ENCODE measurements at regions not wholly inside any gene's neighbourhood (a gene's known extent, or its start where the extent isn't known, plus 50 kb on each side); places are given as distances from the start of the nearest gene placed in this dataset.

- TF ChIP-seq CTCF (IDR thresholded peaks at IDR 0.05; ENCODE audit: low read length) (no peak), EZH2 (IDR thresholded peaks at IDR 0.05; ENCODE audit: borderline replicate concordance, low read length) (no peak)
Observed at GRCh38 chr2:126971162-126971480, 72.4 kb downstream of the TEX51 start.
